CD14-positive monocyte (primary cell): ENCODE measurements at regions not wholly inside any gene's neighbourhood (a gene's known extent, or its start where the extent isn't known, plus 50 kb on each side); places are given as distances from the start of the nearest gene placed in this dataset.

ENCODE experiments used
- DNase-seq, 3 donors: peaks; one replicate each; pipeline ENCODE4 v3.0.0-alpha.2; 2011 to 2022
- H2AFZ ChIP-seq: 2 replicates; pipeline ENCODE4 v1.6.0; 2012; ENCODE audit warnings: mild to moderate bottlenecking, low read depth, low read length, inconsistent platforms; ENCODE audit not compliant: insufficient read depth, poor library complexity, severe bottlenecking
- H3K27ac ChIP-seq, 2 donors: 1 replicate in 1 of 2; 2 replicates in 1 of 2; pipeline ENCODE4 v1.5.1; 2012 to 2013; ENCODE audit warnings: low read length in 2 of 2, control low read depth in 1 of 2, inconsistent platforms in 1 of 2, low read depth in 1 of 2, mild to moderate bottlenecking in 1 of 2
- H3K27me3 ChIP-seq, 2 donors: one replicate each; pipeline versions ENCODE4 v1.6.0 to v1.6.1; 2011 to 2013; ENCODE audit warnings: low read length in 2 of 2; ENCODE audit not compliant: control insufficient read depth in 2 of 2, insufficient read depth in 2 of 2
- H3K36me3 ChIP-seq, 2 donors: replicated peaks in 1 of 2; 1 replicate in 1 of 2; 2 replicates in 1 of 2; pipeline versions ENCODE4 v1.5.1 to v1.6.1; 2012 to 2013; ENCODE audit warnings: low read length in 2 of 2, control low read depth in 1 of 2, inconsistent platforms in 1 of 2, mild to moderate bottlenecking in 1 of 2; ENCODE audit not compliant: insufficient read depth in 2 of 2, control insufficient read depth in 1 of 2
- H3K4me1 ChIP-seq, 2 donors: 1 replicate in 1 of 2; 2 replicates in 1 of 2; pipeline versions ENCODE4 v1.5.1 to v1.6.1; 2012 to 2013; ENCODE audit warnings: low read length in 2 of 2, control low read depth in 1 of 2, inconsistent platforms in 1 of 2, mild to moderate bottlenecking in 1 of 2, moderate library complexity in 1 of 2; ENCODE audit not compliant: insufficient read depth in 2 of 2, control insufficient read depth in 1 of 2
- H3K4me2 ChIP-seq: replicated peaks from 2 replicates; pipeline ENCODE3; 2012; ENCODE audit warnings: low read length, moderate library complexity, mild to moderate bottlenecking; ENCODE audit not compliant: poor library complexity, severe bottlenecking; ENCODE audit errors: extremely low read depth
- H3K4me3 ChIP-seq, 3 experiments: fragments of 200-600 bp in 1 of 3; sonication (generic) in 1 of 3; replicated peaks in 1 of 3; 1 replicate in 2 of 3; 2 replicates in 1 of 3; pipeline ENCODE4 v1.5.1; 2011 to 2013; ENCODE audit warnings: low read length in 3 of 3, mild to moderate bottlenecking in 3 of 3, control low read depth in 2 of 3, low read depth in 2 of 3, inconsistent platforms in 1 of 3, moderate library complexity in 1 of 3
- H3K79me2 ChIP-seq: 2 replicates; pipeline ENCODE4 v1.6.0; 2012; ENCODE audit warnings: mild to moderate bottlenecking, control low read depth, inconsistent platforms, low read length, moderate library complexity; ENCODE audit not compliant: insufficient read depth
- H3K9ac ChIP-seq: 2 replicates; pipeline ENCODE4 v1.6.0; 2017; ENCODE audit warnings: low read length, mild to moderate bottlenecking; ENCODE audit not compliant: insufficient read depth, poor library complexity, severe bottlenecking
- H3K9me3 ChIP-seq, 2 donors: replicated peaks in 1 of 2; 1 replicate in 1 of 2; 2 replicates in 1 of 2; pipeline versions ENCODE4 v1.5.1 to v1.6.1; 2012 to 2013; ENCODE audit warnings: low read length in 2 of 2, control low read depth in 1 of 2; ENCODE audit not compliant: control insufficient read depth in 1 of 2, insufficient read depth in 1 of 2
- H4K20me1 ChIP-seq: 2 replicates; pipeline ENCODE4 v1.6.0; 2012; ENCODE audit warnings: mild to moderate bottlenecking, low read length, control low read depth, moderate library complexity; ENCODE audit not compliant: insufficient read depth
- H3K27ac Mint-ChIP-seq, 7 donors: one replicate each; pipeline ENCODE4 v1.8.0; 2020; ENCODE audit warnings: mild to moderate bottlenecking in 7 of 7, mixed read lengths in 7 of 7, moderate library complexity in 6 of 7, inconsistent platforms in 2 of 7
- H3K27me3 Mint-ChIP-seq, 3 donors: one replicate each; pipeline ENCODE4 v1.8.0; 2021 to 2022; ENCODE audit warnings: low read depth in 3 of 3, mild to moderate bottlenecking in 3 of 3, mixed read lengths in 3 of 3, moderate library complexity in 3 of 3, inconsistent platforms in 1 of 3
- H3K36me3 Mint-ChIP-seq, 2 donors: one replicate each; pipeline ENCODE4 v1.8.0; 2020; ENCODE audit warnings: mixed read lengths in 2 of 2, inconsistent platforms in 1 of 2, mild to moderate bottlenecking in 1 of 2
- H3K4me1 Mint-ChIP-seq: one replicate; pipeline ENCODE4 v1.8.0; 2020; ENCODE audit warnings: mild to moderate bottlenecking, mixed read lengths
- H3K4me3 Mint-ChIP-seq, 2 donors: one replicate each; pipeline ENCODE4 v1.8.0; 2020; ENCODE audit warnings: mild to moderate bottlenecking in 2 of 2, mixed read lengths in 2 of 2, moderate library complexity in 1 of 2
- H3K9me3 Mint-ChIP-seq, 7 donors: one replicate each; pipeline ENCODE4 v1.8.0; 2020 to 2022; ENCODE audit warnings: mixed read lengths in 7 of 7, mild to moderate bottlenecking in 6 of 7, moderate library complexity in 6 of 7, inconsistent platforms in 2 of 7
- WGBS: methylation state at CpG from one replicate; pipeline ENCODE4 v1.1.5; 2013; ENCODE audit warnings: missing lambda C conversion rate; ENCODE audit not compliant: insufficient coverage; 5-methylcytosine and 5-hydroxymethylcytosine counted together
- intact Hi-C, 2 donors: fragments of 100-400 bp; cut with micrococcal nuclease; formaldehyde crosslinking; loops; one replicate each; pipeline versions ENCODE4 v1.15.0 to v1.15.1; 2023
- TF ChIP-seq, protein P1 (sequence below): fragments of 200-600 bp; IDR thresholded peaks from one replicate; pipeline ENCODE4 v1.8.0; 2022; ENCODE audit warnings: antibody characterized with exemption, mild to moderate bottlenecking

DNA sequence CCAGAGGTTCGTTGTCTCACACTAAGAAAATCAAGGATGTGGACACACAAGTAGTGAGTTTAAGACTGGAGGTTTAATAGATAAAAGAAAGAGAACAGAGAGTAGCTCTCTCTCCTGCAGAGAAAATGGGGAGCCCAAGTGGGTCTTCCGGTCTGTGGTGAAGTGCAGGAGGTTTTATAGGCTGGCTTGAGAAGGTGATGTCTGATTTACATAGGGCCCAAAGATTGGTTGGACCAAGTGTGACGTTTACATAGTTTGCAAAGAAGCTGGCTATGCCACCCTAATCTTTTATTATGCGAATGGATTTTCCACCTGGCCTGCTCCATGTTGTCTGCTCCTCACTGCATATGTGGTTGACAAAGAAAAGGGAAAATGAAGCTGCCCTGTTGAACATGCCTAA is 430.4 kb upstream of the TRIB2 start:
- Mint-ChIP-seq H3K27me3 (no peaks in the 10 kb centered on the region), H3K4me1 (peaks cover 5% of the 10 kb centered on the region), H3K9me3 (no peaks in the 10 kb centered on the region), H3K4me3 (no peak overlapping the region), H3K27ac (no peak overlapping the region), H3K36me3 (no peaks in the 10 kb centered on the region)
- Histone ChIP-seq H3K9me3 (no peaks in the 10 kb centered on the region), H3K27ac (no peak overlapping the region), H3K4me3 (no peak overlapping the region), H4K20me1 (no peaks in the 10 kb centered on the region), H3K79me2 (no peaks in the 10 kb centered on the region), H3K4me2 (no peak overlapping the region), H3K36me3 (no peaks in the 10 kb centered on the region), H3K27me3 (no peaks in the 10 kb centered on the region), H3K4me1 (no peaks in the 10 kb centered on the region), H2AFZ (no peak overlapping the region), H3K9ac (no peak overlapping the region)
- DNase-seq: no peak
- TF ChIP-seq, protein P1, sequence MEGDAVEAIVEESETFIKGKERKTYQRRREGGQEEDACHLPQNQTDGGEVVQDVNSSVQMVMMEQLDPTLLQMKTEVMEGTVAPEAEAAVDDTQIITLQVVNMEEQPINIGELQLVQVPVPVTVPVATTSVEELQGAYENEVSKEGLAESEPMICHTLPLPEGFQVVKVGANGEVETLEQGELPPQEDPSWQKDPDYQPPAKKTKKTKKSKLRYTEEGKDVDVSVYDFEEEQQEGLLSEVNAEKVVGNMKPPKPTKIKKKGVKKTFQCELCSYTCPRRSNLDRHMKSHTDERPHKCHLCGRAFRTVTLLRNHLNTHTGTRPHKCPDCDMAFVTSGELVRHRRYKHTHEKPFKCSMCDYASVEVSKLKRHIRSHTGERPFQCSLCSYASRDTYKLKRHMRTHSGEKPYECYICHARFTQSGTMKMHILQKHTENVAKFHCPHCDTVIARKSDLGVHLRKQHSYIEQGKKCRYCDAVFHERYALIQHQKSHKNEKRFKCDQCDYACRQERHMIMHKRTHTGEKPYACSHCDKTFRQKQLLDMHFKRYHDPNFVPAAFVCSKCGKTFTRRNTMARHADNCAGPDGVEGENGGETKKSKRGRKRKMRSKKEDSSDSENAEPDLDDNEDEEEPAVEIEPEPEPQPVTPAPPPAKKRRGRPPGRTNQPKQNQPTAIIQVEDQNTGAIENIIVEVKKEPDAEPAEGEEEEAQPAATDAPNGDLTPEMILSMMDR: no peak
- WGBS: 90% methylated on average over 3 of the region's 4 CpGs
- intact Hi-C loops: no loop called here

DNA sequence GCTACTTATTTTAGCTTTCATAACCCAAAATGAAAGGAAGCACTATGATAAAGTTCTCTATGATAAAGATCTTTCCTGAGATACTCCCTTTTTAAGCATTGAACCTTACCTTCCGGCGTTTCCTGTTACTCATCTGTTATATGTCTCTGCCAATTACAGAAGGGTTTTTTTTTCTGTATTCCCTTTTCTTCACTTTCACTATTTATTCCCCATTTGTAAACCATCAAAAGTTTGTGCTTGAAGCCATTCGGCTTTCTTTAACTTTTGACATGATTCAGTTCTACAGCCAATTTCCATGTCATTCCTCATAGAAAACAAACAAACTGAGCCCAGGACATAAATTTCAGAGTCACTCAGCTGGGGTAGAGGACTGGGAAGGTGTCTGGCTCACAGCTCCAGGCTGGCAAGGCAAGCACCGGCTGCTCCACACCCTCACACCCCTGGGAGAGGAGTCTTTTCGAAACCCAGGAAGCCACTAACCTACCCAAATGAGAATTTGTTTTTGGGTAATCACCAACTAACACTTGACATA is 429.4 kb upstream of the TRIB2 start:
- Mint-ChIP-seq H3K27ac (peak overlapping the region in 2 of 7 donors; percentile 38 to 52), H3K4me3 (no peak overlapping the region), H3K36me3 (no peaks in the 10 kb centered on the region), H3K4me1 (peaks cover 5% of the 10 kb centered on the region), H3K27me3 (no peaks in the 10 kb centered on the region), H3K9me3 (peaks cover 0 to 2% (median 0%) of the 10 kb centered on the region in 7 donors)
- H2AFZ ChIP-seq: no peak overlapping the region
- H3K27me3 ChIP-seq: no peaks in the 10 kb centered on the region
- H3K79me2 ChIP-seq: no peaks in the 10 kb centered on the region
- H3K4me2 ChIP-seq: no peak overlapping the region
- no peaks in the 10 kb centered on the region for H4K20me1 ChIP-seq
- intact Hi-C loops: no loop called here
- no CpG with 5 or more reads among the region's 5 CpGs for WGBS
- no peak overlapping the region for H3K4me3 ChIP-seq
- H3K4me1 ChIP-seq: no peaks in the 10 kb centered on the region
- H3K9ac ChIP-seq: no peak overlapping the region
- no peaks in the 10 kb centered on the region for H3K36me3 ChIP-seq
- no peak for DNase-seq
- no peaks in the 10 kb centered on the region for H3K9me3 ChIP-seq
- no peak overlapping the region for H3K27ac ChIP-seq
- TF ChIP-seq, protein P1: no peak
